SU-DHL-6 (cell line): ENCODE measurements at regions not wholly inside any gene's neighbourhood (a gene's known extent, or its start where the extent isn't known, plus 50 kb on each side); places are given as distances from the start of the nearest gene placed in this dataset.

Experiments used
- H2AFZ ChIP-seq: fragments of 200-600 bp; sonication (generic); 2 replicates; pipeline ENCODE4 v1.6.1; 2014; ENCODE audit warnings: low read depth, mild to moderate bottlenecking, moderate library complexity, mixed read lengths, antibody characterized with exemption, low read length; ENCODE audit not compliant: severe bottlenecking
- H3F3A ChIP-seq: fragments of 200-600 bp; shearing (Covaris generic); 2 replicates; pipeline ENCODE4 v1.6.0; 2016; ENCODE audit warnings: antibody characterized with exemption, mild to moderate bottlenecking; ENCODE audit not compliant: insufficient read depth
- H3K27ac ChIP-seq: fragments of 200-600 bp; sonication (generic); 2 replicates; pipeline ENCODE4 v1.5.1; 2016; ENCODE audit warnings: low read depth, mild to moderate bottlenecking, low read length, moderate library complexity, mixed read lengths
- H3K27me3 ChIP-seq: fragments of 200-600 bp; sonication (generic), shearing (Covaris generic); 2 replicates; pipeline ENCODE4 v1.6.0; 2014; ENCODE audit warnings: mild to moderate bottlenecking, low read length
- H3K36me3 ChIP-seq: fragments of 200-600 bp; sonication (generic); 2 replicates; pipeline ENCODE4 v1.6.1; 2014; ENCODE audit warnings: mild to moderate bottlenecking, low read length, mixed read lengths
- H3K4me2 ChIP-seq: fragments of 300-600, 200-600 bp; shearing (Covaris generic), sonication (generic); 2 replicates; pipeline ENCODE4 v1.6.0; 2014; ENCODE audit warnings: low read length, low read depth, mild to moderate bottlenecking; ENCODE audit not compliant: poor library complexity, severe bottlenecking
- H3K4me3 ChIP-seq: fragments of 200-600 bp; sonication (generic); 2 replicates; pipeline ENCODE4 v1.5.1; 2014; ENCODE audit warnings: antibody characterized with exemption, low read length, mild to moderate bottlenecking, mixed read lengths; ENCODE audit not compliant: insufficient read depth, poor library complexity, severe bottlenecking
- H3K79me2 ChIP-seq: fragments of 200-600 bp; sonication (generic); 2 replicates; pipeline ENCODE4 v1.6.1; 2014; ENCODE audit warnings: mild to moderate bottlenecking, low read length, moderate library complexity; ENCODE audit not compliant: insufficient read depth
- H3K9ac ChIP-seq: fragments of 200-600 bp; sonication (generic); 2 replicates; pipeline ENCODE4 v1.7.0; 2014; ENCODE audit warnings: mild to moderate bottlenecking, low read length
- H3K9me2 ChIP-seq: fragments of 200-600 bp; sonication (generic); replicated peaks from 2 replicates; pipeline ENCODE4 v1.6.1; 2014; ENCODE audit warnings: low read length; ENCODE audit not compliant: insufficient read depth
- H3K9me3 ChIP-seq: fragments of 200-600 bp; sonication (generic); 2 replicates; pipeline ENCODE4 v1.6.1; 2014; ENCODE audit warnings: low read length, mixed read lengths; ENCODE audit not compliant: insufficient read depth
- H4K20me1 ChIP-seq: fragments of 200-600 bp; sonication (generic); 2 replicates; pipeline ENCODE4 v1.6.1; 2014; ENCODE audit warnings: low read depth, mild to moderate bottlenecking, antibody characterized with exemption, low read length, moderate library complexity, mixed read lengths
- EZH2phosphoT487 ChIP-seq: fragments of 200-600 bp; sonication (generic), shearing (Covaris generic); conservative IDR thresholded peaks from 2 replicates; pipeline ENCODE4 v1.6.1; 2018; ENCODE audit warnings: mild to moderate bottlenecking, antibody characterized with exemption, low read length, moderate library complexity, mixed read lengths
- TF ChIP-seq, protein P1 (sequence below): fragments of 200-600 bp; sonication (generic); IDR thresholded peaks from one replicate; pipeline ENCODE4 v1.5.1; 2017; ENCODE audit warnings: antibody characterized with exemption, mild to moderate bottlenecking, low read length, moderate library complexity; ENCODE audit not compliant: insufficient read depth, poor library complexity, severe bottlenecking

DNA sequence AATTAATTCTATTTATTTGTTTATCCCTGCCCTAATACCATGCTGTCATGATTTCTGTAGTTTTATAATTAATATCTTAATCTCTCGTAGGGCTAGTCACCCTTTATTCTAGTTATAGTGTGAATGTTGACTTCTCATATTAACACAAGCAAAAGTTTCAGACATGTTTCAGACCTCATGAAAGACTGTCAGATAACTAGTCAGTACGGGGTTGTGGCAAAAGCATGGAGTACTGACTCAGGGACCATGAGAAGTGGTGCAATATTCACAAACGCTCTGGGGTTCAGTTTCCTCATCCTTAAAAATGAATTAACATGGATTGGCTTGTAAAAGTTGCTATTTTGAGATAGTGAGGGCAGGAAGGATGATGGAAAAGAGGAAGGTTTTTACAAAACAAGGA lies 148.9 kb downstream of the TMEM200A start:
- Histone ChIP-seq H4K20me1 (no peaks in the 10 kb centered on the region), H3K4me2 (no peak overlapping the region), H3K36me3 (no peaks in the 10 kb centered on the region), H3K9ac (no peak overlapping the region), H3K79me2 (no peaks in the 10 kb centered on the region), H3F3A (no peaks in the 10 kb centered on the region), H3K27me3 (no peaks in the 10 kb centered on the region), H2AFZ (no peak overlapping the region), H3K27ac (peak overlapping the region; percentile 85), H3K9me2 (no peaks in the 10 kb centered on the region), H3K9me3 (no peaks in the 10 kb centered on the region), H3K4me3 (no peak overlapping the region)
- TF ChIP-seq, protein P1, sequence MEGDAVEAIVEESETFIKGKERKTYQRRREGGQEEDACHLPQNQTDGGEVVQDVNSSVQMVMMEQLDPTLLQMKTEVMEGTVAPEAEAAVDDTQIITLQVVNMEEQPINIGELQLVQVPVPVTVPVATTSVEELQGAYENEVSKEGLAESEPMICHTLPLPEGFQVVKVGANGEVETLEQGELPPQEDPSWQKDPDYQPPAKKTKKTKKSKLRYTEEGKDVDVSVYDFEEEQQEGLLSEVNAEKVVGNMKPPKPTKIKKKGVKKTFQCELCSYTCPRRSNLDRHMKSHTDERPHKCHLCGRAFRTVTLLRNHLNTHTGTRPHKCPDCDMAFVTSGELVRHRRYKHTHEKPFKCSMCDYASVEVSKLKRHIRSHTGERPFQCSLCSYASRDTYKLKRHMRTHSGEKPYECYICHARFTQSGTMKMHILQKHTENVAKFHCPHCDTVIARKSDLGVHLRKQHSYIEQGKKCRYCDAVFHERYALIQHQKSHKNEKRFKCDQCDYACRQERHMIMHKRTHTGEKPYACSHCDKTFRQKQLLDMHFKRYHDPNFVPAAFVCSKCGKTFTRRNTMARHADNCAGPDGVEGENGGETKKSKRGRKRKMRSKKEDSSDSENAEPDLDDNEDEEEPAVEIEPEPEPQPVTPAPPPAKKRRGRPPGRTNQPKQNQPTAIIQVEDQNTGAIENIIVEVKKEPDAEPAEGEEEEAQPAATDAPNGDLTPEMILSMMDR = no peak
- no peak for TF ChIP-seq EZH2phosphoT487

DNA sequence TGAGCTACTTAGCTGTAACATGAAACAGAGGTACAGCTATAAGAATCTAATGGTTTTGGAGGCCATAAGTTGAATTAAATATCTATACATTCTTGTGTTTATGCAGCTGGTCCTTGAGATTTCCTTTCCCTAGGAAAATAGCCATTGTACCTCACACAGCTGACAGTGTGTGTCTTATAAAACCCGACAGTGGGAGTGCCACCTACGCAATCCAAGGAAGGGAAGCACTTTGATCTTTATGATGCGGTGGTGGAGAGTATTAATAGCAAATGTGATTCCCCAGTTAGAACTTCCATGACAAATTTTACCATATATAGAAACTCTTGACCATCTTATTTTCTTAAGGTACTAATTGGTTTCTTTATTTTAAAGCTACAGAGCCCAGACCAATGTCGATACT lies 149.5 kb downstream of the TMEM200A start:
- TF ChIP-seq, protein P1 = no peak
- TF ChIP-seq EZH2phosphoT487 = no peak
- H4K20me1 ChIP-seq = no peaks in the 10 kb centered on the region
- no peak overlapping the region for H3K9ac ChIP-seq
- H2AFZ ChIP-seq = no peak overlapping the region
- H3K36me3 ChIP-seq = no peaks in the 10 kb centered on the region
- no peaks in the 10 kb centered on the region for H3K9me2 ChIP-seq
- no peaks in the 10 kb centered on the region for H3K27me3 ChIP-seq
- no peak overlapping the region for H3K4me3 ChIP-seq
- no peaks in the 10 kb centered on the region for H3F3A ChIP-seq
- H3K27ac ChIP-seq = no peak overlapping the region
- H3K4me2 ChIP-seq = no peak overlapping the region
- H3K79me2 ChIP-seq = no peaks in the 10 kb centered on the region
- no peaks in the 10 kb centered on the region for H3K9me3 ChIP-seq

DNA sequence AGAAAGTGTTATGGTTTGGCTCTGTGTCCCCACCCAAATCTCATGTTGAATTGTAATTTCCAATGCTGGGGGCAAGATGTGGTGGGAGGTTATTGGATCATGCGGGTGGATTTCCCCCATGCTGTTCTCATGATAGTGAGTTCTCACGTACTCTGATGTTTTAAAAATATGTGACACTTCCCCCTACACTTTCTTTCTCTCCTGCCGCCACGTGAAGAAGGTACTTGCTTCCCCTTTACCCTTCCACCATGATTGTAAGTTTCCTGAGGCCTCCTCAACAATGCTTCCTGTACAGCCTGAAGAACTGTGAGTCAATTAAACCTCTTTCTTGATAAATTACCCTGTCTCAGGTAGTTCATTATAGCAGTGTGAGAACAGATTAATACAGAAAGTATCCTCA lies 150.8 kb downstream of the TMEM200A start:
- no peaks in the 10 kb centered on the region for H3K9me2 ChIP-seq
- no peaks in the 10 kb centered on the region for H3K27me3 ChIP-seq
- no peaks in the 10 kb centered on the region for H3F3A ChIP-seq
- TF ChIP-seq, protein P1 = no peak
- no peak for TF ChIP-seq EZH2phosphoT487
- H4K20me1 ChIP-seq = no peaks in the 10 kb centered on the region
- no peak overlapping the region for H3K27ac ChIP-seq
- no peak overlapping the region for H3K4me2 ChIP-seq
- no peak overlapping the region for H3K4me3 ChIP-seq
- H2AFZ ChIP-seq = no peak overlapping the region
- no peaks in the 10 kb centered on the region for H3K9me3 ChIP-seq
- H3K9ac ChIP-seq = no peak overlapping the region
- no peaks in the 10 kb centered on the region for H3K79me2 ChIP-seq
- H3K36me3 ChIP-seq = no peaks in the 10 kb centered on the region
